GM23248 (cell line): ENCODE measurements at regions not wholly inside any gene's neighbourhood (a gene's known extent, or its start where the extent isn't known, plus 50 kb on each side); places are given as distances from the start of the nearest gene placed in this dataset.

Experiments
- DNase-seq: peaks from one replicate; pipeline ENCODE4 v3.0.0-alpha.2; 2015
- H2AFZ ChIP-seq: fragments of 200-600 bp; sonication (generic); 2 replicates; pipeline ENCODE4 v1.6.1; 2016; ENCODE audit warnings: antibody characterized with exemption
- H3F3A ChIP-seq: fragments of 200-600 bp; sonication (generic); 2 replicates; pipeline ENCODE4 v1.6.1; 2016; ENCODE audit warnings: mild to moderate bottlenecking, antibody characterized with exemption, mixed run types; ENCODE audit not compliant: insufficient read depth
- H3K27ac ChIP-seq: fragments of 200-600 bp; sonication (generic); 2 replicates; pipeline ENCODE4 v1.5.1; 2016; ENCODE audit warnings: mild to moderate bottlenecking
- H3K27me3 ChIP-seq: fragments of 200-600 bp; sonication (generic); replicated peaks from 2 replicates; pipeline ENCODE4 v1.6.1; 2016; ENCODE audit warnings: mild to moderate bottlenecking; ENCODE audit not compliant: insufficient read depth
- H3K36me3 ChIP-seq: fragments of 200-600 bp; sonication (generic); 2 replicates; pipeline ENCODE4 v1.6.1; 2016; ENCODE audit warnings: low read depth, mild to moderate bottlenecking
- H3K4me1 ChIP-seq: fragments of 200-600 bp; sonication (generic); 2 replicates; pipeline ENCODE4 v1.6.1; 2016; ENCODE audit warnings: mild to moderate bottlenecking; ENCODE audit not compliant: insufficient read depth
- H3K4me2 ChIP-seq: fragments of 200-600 bp; sonication (generic); one replicate; pipeline ENCODE4 v1.6.1; 2016; ENCODE audit warnings: mild to moderate bottlenecking; ENCODE audit not compliant: unreplicated experiment
- H3K4me3 ChIP-seq: fragments of 200-600 bp; sonication (generic); 2 replicates; pipeline ENCODE4 v1.5.1; 2016; ENCODE audit warnings: mild to moderate bottlenecking
- H3K79me2 ChIP-seq: fragments of 200-600 bp; sonication (generic); 2 replicates; pipeline ENCODE4 v1.6.1; 2016; ENCODE audit warnings: mild to moderate bottlenecking; ENCODE audit not compliant: insufficient read depth
- H3K9ac ChIP-seq: fragments of 200-600 bp; sonication (generic); 2 replicates; pipeline ENCODE4 v1.6.1; 2016; ENCODE audit warnings: mild to moderate bottlenecking
- H3K9me2 ChIP-seq: fragments of 200-600 bp; sonication (generic); 2 replicates; pipeline ENCODE4 v1.6.1; 2016; ENCODE audit warnings: mixed run types, mild to moderate bottlenecking, moderate library complexity; ENCODE audit not compliant: insufficient read depth
- H3K9me3 ChIP-seq: fragments of 200-600 bp; sonication (generic); one replicate; pipeline ENCODE4 v1.6.1; 2017; ENCODE audit warnings: low read depth
- H4K20me1 ChIP-seq: fragments of 200-600 bp; sonication (generic); 2 replicates; pipeline ENCODE4 v1.6.0; 2016; ENCODE audit not compliant: insufficient read depth
- EZH2 ChIP-seq: fragments of 200-600 bp; sonication (generic); IDR thresholded peaks from 2 replicates; pipeline ENCODE4 v1.6.1; 2018; ENCODE audit warnings: antibody characterized with exemption, mild to moderate bottlenecking; ENCODE audit not compliant: insufficient read depth, poor library complexity, severe bottlenecking
- EZH2phosphoT487 ChIP-seq: fragments of 200-600 bp; sonication (generic); IDR thresholded peaks from 2 replicates; pipeline ENCODE4 v1.6.1; 2018; ENCODE audit warnings: antibody characterized with exemption, moderate library complexity, mild to moderate bottlenecking, low read depth; ENCODE audit not compliant: insufficient read depth
- WGBS, 2 experiments: methylation state at CpG; one replicate each; pipeline ENCODE4 v1.1.6; 2015 to 2017; ENCODE audit warnings: low lambda C conversion rate in 2 of 2, low coverage in 1 of 2; ENCODE audit errors: missing lambda C conversion rate in 2 of 2; 5-methylcytosine and 5-hydroxymethylcytosine counted together
- in situ Hi-C: fragments of 300-500 bp; cut with MboI; formaldehyde crosslinking; loops from 2 replicates; pipeline ENCODE4 v1.15.0; 2020

- no peak overlapping the region for H3K4me3 ChIP-seq
- H3K79me2 ChIP-seq: no peaks in the 10 kb centered on the region
- no peaks in the 10 kb centered on the region for H3F3A ChIP-seq
- TF ChIP-seq EZH2phosphoT487 (no peak), EZH2 (no peak)
- no peaks in the 10 kb centered on the region for H3K27me3 ChIP-seq
- no peaks in the 10 kb centered on the region for H3K36me3 ChIP-seq
- H3K27ac ChIP-seq: no peak overlapping the region
- no peaks in the 10 kb centered on the region for H3K9me3 ChIP-seq
- no peaks in the 10 kb centered on the region for H3K4me1 ChIP-seq
- no peak for DNase-seq
- in situ Hi-C loops: no loop called here
- H3K9ac ChIP-seq: no peak overlapping the region
- no peaks in the 10 kb centered on the region for H3K9me2 ChIP-seq
- no peak overlapping the region for H2AFZ ChIP-seq
- no peak overlapping the region for H3K4me2 ChIP-seq
- H4K20me1 ChIP-seq: no peaks in the 10 kb centered on the region
Observed at GRCh38 chr3:163813935-163814334, 1264.4 kb downstream of the SI start.

DNA sequence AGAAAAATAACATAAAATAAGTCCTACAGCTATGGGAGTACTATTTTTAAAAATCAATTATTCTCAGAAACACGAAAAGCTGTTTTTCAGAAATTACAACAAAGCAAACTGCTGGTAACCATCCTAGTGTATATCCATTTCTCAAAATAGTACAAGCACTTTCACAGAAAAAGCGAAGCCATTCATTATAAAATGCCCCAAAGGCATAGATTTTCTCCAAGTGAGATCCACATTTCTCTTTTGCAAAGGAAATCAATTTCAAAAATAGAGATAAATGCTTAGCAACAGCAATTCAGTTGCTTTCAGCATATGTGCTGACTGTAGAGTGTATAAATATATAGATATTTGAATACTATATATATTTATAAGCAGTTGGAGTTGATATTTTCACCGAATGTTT lies 1266.3 kb downstream of the SI start:
- H3K27ac ChIP-seq: no peak overlapping the region
- no peak for TF ChIP-seq EZH2
- TF ChIP-seq EZH2phosphoT487: no peak
- H3K4me3 ChIP-seq: no peak overlapping the region
- no peaks in the 10 kb centered on the region for H3K27me3 ChIP-seq
- no peaks in the 10 kb centered on the region for H3K79me2 ChIP-seq
- no peaks in the 10 kb centered on the region for H3K9me2 ChIP-seq
- in situ Hi-C loops: no loop called here
- 3 to 7% methylated on average over 3 of the region's 3 CpGs for WGBS, 2 experiments
- H3K4me1 ChIP-seq: no peaks in the 10 kb centered on the region
- no peaks in the 10 kb centered on the region for H3K36me3 ChIP-seq
- no peak overlapping the region for H3K9ac ChIP-seq
- no peak overlapping the region for H3K4me2 ChIP-seq
- H3F3A ChIP-seq: no peaks in the 10 kb centered on the region
- no peak overlapping the region for H2AFZ ChIP-seq
- no peaks in the 10 kb centered on the region for H4K20me1 ChIP-seq
- H3K9me3 ChIP-seq: no peaks in the 10 kb centered on the region
- DNase-seq: no peak

DNA sequence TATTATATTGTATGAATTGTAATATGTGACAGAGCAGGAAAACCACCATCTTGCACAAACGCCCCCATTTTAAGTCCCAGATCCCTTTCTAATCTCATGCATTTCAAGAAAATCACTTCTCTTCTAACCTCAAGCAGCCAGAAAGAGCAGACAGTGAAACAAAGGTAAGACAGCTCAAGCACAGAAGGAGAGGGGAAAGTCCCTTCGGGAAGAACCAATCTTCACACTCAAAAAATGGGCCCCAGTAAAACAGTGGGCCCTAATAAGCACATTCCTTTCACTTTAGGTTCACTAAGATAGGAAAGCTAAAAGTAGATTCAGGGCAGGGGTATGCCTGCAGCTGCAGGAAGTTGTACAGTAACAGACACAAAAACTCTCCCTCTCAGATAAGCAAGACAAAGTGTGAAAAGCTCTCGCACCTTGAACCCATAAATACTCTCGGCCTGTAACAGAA lies 1268.7 kb downstream of the SI start:
- no peak for TF ChIP-seq EZH2phosphoT487
- TF ChIP-seq EZH2: no peak
- in situ Hi-C loops: no loop called here
- 26 to 39% methylated on average over 4 of the region's 4 CpGs for WGBS, 2 experiments

DNA sequence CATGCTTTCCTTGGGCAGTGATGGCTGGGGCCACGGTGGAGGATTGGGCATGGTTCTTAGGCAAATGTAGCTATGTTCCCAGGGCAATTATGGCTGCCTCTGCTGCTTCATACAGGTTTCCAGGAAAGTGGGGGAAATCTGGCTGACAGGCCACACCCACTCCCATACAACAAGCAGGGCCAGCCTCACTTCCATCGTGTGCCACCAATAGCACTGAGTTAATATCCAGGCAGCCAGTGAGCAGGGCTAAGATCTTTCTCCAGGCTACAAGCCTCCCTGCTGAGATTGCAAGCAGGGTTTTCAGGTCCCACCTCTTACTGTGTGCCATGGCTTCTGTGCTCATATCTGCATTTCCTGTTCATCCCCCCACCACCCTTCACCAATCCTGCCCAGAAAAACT lies 1291.9 kb downstream of the SI start:
- H3K9me3 ChIP-seq: no peaks in the 10 kb centered on the region
- H3K36me3 ChIP-seq: no peaks in the 10 kb centered on the region
- no peaks in the 10 kb centered on the region for H3K4me1 ChIP-seq
- no peaks in the 10 kb centered on the region for H3K27me3 ChIP-seq
- no peak for TF ChIP-seq EZH2phosphoT487
- no peak for TF ChIP-seq EZH2
- no peak for DNase-seq
- no peak overlapping the region for H3K9ac ChIP-seq
- H3K27ac ChIP-seq: no peak overlapping the region
- in situ Hi-C loops: no loop called here
- no peaks in the 10 kb centered on the region for H3F3A ChIP-seq
- no peaks in the 10 kb centered on the region for H3K9me2 ChIP-seq
- no peaks in the 10 kb centered on the region for H4K20me1 ChIP-seq
- H3K4me3 ChIP-seq: no peak overlapping the region
- no peak overlapping the region for H2AFZ ChIP-seq
- no peaks in the 10 kb centered on the region for H3K79me2 ChIP-seq
- 0 to 3% methylated on average over 2 of the region's 2 CpGs for WGBS, 2 experiments
- no peak overlapping the region for H3K4me2 ChIP-seq

More for the DNA sequence above, 1268.7 kb downstream of the SI start:
- no peaks in the 10 kb centered on the region for H3K79me2 ChIP-seq
- no peaks in the 10 kb centered on the region for H3K36me3 ChIP-seq
- no peak overlapping the region for H3K27ac ChIP-seq
- H3K9ac ChIP-seq: no peak overlapping the region
- H2AFZ ChIP-seq: no peak overlapping the region
- no peak overlapping the region for H3K4me2 ChIP-seq
- no peaks in the 10 kb centered on the region for H3K9me3 ChIP-seq
- H3K27me3 ChIP-seq: no peaks in the 10 kb centered on the region
- no peak for DNase-seq
- H3K4me3 ChIP-seq: no peak overlapping the region
- no peaks in the 10 kb centered on the region for H3K9me2 ChIP-seq
- H3K4me1 ChIP-seq: no peaks in the 10 kb centered on the region
- no peaks in the 10 kb centered on the region for H3F3A ChIP-seq
- H4K20me1 ChIP-seq: no peaks in the 10 kb centered on the region

DNA sequence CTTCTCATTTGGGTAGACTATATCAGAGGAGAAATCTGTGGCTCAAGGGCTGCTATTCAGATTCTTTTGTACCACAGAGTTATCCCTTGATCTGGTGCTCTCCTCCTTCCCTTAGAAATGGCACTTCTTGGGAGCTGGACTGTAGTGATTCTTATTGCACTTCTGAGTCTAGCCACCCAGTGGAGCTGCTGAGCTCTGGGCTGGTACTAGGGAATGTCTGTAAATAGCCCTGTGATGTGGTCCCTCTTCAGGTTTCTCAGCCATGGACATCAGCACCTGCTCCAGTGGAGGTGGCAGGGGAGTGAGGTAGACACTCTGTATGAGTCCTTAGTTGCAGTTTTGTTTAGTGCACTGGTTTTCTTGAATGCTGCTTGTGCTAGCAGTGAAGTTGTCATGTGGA lies 1292.6 kb downstream of the SI start:
- H3K9me2 ChIP-seq: no peaks in the 10 kb centered on the region
- no peaks in the 10 kb centered on the region for H3K79me2 ChIP-seq
- in situ Hi-C loops: no loop called here
- H3K9me3 ChIP-seq: no peaks in the 10 kb centered on the region
- no peak overlapping the region for H3K4me3 ChIP-seq
- H2AFZ ChIP-seq: no peak overlapping the region
- no peak for DNase-seq
- no peaks in the 10 kb centered on the region for H4K20me1 ChIP-seq
- no peak overlapping the region for H3K4me2 ChIP-seq
- H3K36me3 ChIP-seq: no peaks in the 10 kb centered on the region
- no peak for TF ChIP-seq EZH2phosphoT487
- no peak for TF ChIP-seq EZH2
- no peaks in the 10 kb centered on the region for H3F3A ChIP-seq
- no peaks in the 10 kb centered on the region for H3K4me1 ChIP-seq
- no peak overlapping the region for H3K27ac ChIP-seq
- H3K9ac ChIP-seq: no peak overlapping the region
- H3K27me3 ChIP-seq: no peaks in the 10 kb centered on the region
